ENCODE measurements at regions not wholly inside any gene's neighbourhood (a gene's known extent, or its start where the extent isn't known, plus 50 kb on each side); places are given as distances from the start of the nearest gene placed in this dataset.
"Not testable (repeated sequence)": the region's sequence is repeated elsewhere in the genome, so short reads cannot be mapped to it uniquely, and the experiment has no call there.

DNA sequence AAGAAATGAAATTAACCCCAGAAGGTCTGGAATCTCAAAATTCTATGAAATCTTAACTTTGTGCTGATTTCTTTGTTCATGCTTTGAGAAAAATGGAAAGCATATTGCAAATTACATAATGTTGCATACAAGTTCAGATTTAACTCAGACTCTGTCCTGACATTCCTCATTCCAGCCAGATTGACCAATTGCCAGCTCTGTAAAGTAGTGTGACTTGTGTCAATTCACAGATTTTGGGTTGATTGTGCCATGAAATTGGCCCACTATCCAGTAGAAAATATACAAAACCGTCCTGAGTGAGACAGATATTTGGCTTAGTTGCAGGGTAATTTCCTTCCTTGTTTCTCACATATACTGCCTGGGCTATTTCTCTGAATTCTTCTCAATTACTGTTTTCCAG, 1312.6 kb downstream of the ROBO1 start:
- no peak for FAIRE-seq

GRCh38 chr3:78455712-78456433, 1311.9 kb downstream of the ROBO1 start:
- FAIRE-seq = no peak

GRCh38 chr3:78459796-78460195, 1308.0 kb downstream of the ROBO1 start:
- FAIRE-seq = no peak

GRCh38 chr3:78462021-78462420, 1305.8 kb downstream of the ROBO1 start:
- FAIRE-seq = no peak

DNA sequence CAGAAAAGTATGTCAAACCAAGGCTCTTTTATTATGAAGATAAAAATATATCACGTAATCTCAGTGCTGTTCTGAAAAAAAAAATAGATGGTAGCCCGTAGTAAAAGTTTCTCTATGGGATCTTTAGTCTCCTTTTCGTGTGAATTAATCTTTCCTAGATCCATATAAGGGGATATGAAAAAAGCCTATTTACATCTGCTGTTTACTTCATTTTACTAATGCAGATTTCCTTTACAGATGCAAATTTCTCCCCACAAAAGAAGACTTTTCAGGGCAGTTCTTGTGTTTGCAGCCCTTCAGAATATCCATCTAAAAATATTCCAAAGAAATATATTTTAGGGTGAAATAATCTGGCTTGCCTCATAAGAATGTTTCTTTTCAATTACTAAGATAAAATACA, 1291.7 kb downstream of the ROBO1 start:
- FAIRE-seq = no peak

GRCh38 chr3:78481050-78481449, 1286.7 kb downstream of the ROBO1 start:
- no peak for FAIRE-seq

DNA sequence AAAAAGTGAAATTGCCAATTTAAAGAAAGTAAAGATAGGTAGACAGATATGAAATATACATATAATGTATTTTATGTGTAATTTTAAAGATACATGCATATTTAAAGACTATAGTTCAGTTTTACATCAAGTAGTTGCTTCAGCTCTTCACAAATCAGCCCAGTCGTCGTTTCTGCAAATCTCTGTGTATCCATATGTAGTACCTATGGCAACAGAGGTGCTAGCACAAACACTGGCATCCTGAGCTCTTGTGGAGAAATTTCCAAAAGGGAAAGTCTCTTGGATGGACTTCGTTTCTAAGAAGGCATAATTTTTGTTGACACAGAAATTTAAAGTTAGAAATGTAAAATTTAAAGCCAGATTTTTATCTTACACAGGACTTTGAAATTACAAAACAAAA, 1284.7 kb downstream of the ROBO1 start:
- FAIRE-seq = no peak

- FAIRE-seq = no peak
Observed at GRCh38 chr3:78494851-78495250, 1272.9 kb downstream of the ROBO1 start.

GRCh38 chr3:78495301-78495700, 1272.5 kb downstream of the ROBO1 start:
- no peak for FAIRE-seq

DNA sequence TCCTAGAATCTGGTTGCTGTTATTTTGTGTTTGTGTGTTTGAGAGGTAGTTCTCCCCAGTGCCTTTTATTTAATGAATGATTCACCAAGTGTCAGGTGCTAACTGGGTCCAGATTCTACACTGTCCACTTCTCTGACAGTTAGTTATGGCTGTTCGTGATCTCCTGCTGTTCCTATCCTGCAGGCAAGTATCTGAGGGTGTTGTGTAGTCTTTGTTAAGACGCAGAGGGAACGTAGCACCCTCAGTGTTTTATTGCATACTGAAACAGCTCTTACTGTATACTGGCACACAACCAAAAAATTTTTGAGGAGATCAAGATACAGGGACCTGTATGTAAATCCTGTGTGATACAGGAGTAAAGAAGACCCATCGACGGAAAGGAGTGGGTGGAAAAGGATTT, 1271.3 kb downstream of the ROBO1 start:
- no peak for FAIRE-seq

DNA sequence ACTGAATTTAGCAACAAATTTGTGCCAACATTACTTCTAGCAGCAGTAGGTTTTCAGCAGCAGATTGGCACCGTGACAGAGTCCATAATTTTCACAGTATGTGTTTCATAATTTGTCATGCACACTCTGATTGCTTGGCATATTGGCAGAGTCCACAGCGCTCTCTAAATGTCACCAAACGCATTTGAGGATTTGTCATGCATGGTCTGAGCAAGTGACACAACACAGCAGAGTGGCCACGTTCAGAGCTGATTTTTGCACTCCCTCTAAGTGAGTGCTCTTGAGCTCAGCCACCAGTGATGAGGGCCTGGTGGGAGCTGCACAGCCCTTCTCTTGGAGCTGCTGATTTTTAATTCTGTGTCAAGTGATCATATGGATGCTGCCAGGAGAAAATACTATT, 1270.8 kb downstream of the ROBO1 start:
- FAIRE-seq = no peak

DNA sequence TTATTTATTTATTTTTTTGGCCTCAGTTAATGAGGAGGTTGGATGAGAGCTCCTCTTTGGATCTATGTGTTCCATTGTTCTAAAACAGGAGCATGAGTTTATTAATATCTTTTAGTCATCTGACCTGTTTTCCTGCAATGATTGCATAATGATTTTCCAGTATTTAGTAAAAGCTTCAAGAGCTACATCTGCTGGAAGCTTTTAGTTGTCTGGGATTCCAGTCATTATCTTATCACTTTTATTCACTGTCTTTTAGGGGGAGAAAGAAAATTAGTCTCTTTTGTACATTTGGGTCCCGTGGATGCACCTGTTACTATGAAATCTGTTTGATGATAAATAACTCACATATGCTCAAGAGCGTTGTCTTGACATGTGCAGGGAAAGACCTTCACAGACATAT, 1270.0 kb downstream of the ROBO1 start:
- FAIRE-seq = no peak

DNA sequence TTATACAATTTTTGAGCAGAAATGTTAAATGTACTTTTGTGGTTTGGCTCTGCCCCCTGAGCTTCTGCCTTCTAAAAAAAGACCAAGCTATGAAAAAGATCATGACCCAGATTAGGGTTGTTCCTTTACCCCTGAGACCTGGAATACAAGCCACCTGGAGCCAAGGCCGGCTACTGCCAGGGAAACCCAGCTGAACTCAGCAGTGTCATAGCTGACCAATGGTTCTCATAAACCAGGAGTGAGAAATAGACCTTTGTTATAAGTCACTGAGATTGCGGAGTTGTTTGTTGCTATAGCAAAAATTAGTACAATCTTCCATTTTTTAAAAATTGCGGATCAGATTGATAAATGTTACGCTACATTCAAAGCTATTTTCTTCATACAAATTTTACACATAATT, 1261.7 kb downstream of the ROBO1 start:
- FAIRE-seq = no peak

GRCh38 chr3:78506581-78507195, 1261.1 kb downstream of the ROBO1 start:
- no peak for FAIRE-seq

DNA sequence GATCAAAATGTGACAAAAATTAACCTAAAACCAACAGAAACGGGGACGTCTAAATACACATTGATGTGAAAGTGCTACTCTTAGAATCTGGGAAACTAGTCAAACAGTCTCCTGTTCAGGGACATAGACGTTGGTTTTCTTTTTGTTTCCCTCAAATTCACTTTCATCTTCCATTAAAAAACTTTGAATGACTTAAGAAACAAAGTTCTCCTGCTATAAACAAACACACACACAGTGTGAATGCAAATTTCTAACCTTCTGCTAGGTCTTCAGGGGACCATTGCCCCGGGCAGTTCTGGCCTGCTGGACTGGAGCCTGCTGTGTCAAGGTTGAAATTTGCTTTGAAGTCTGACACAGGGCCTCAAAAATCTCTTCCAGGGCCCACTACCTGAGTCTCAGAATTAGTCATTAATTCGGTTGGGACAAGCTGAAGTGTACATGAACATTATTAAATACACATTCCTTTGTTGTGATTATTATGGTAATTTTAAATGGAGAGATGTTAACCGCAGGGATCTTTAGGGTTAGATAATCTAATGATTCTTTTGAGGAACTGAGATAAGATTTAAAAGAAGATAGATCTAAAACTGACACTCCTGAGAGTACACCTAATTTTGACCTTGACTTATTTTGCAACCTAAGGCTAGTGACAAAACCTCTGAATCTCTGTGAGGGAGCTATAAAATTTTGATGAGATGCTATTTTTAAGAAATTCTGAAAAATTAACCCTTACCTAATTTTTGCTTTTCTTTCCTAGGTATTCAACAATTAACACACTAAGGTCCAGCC, 1260.4 kb downstream of the ROBO1 start:
- no peak for FAIRE-seq

DNA sequence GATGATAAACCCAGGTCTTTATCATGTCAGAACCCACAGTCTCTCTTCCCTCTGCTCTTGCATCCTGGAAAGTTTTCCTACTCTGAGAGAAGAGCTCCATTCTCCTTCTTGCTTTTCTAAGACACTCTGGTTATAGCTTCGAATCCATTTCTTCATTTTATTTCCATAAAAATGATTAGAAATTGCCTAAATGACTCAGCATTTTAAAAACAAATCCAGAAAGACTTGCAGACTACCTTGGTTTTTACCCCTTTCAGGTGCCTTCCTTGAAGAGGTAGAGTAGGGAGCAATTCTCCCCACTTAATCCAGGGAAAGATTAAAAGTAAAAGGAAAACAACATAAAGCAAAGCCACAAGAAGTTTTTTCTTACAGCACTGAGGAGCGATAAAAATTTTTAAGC, 1256.0 kb downstream of the ROBO1 start:
- FAIRE-seq = no peak

GRCh38 chr3:78512786-78513185, 1255.0 kb downstream of the ROBO1 start:
- not testable (repeated sequence) for FAIRE-seq

GRCh38 chr3:78516437-78516836, 1251.4 kb downstream of the ROBO1 start:
- no peak for FAIRE-seq

GRCh38 chr3:78516937-78517336, 1250.9 kb downstream of the ROBO1 start:
- FAIRE-seq = no peak

GRCh38 chr3:78517965-78518364, 1249.8 kb downstream of the ROBO1 start:
- FAIRE-seq = no peak

GRCh38 chr3:78519281-78519680, 1248.5 kb downstream of the ROBO1 start:
- FAIRE-seq = no peak

DNA sequence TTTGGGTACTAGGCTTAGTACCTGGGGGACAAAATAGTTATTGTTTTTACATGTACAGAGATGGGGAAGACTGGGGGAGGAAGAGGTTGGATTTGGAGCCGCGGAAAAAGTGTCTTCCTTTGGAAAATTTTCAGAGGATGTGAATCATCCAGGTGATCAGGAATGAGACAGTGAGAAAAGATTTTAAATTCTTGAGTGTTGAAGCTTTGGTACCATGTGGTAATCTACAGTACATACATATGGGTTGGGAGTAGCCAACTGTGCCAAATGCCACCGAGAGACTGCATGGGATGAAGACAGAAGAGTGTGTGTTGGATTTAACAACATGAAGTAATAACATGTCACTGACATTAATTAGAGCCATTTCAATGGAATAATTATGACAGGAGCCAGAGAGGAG, 1238.2 kb downstream of the ROBO1 start:
- no peak for FAIRE-seq

- FAIRE-seq = no peak
Observed at GRCh38 chr3:78540485-78540884, 1227.3 kb downstream of the ROBO1 start.

GRCh38 chr3:78545827-78546226, 1222.0 kb downstream of the ROBO1 start:
- FAIRE-seq = no peak
